Keratinocyte (primary cell): ENCODE measurements at regions not wholly inside any gene's neighbourhood (a gene's known extent, or its start where the extent isn't known, plus 50 kb on each side); places are given as distances from the start of the nearest gene placed in this dataset.

Source experiments
- CTCF ChIP-seq, 3 experiments: IDR thresholded peaks in 1 of 3; conservative IDR thresholded peaks in 1 of 3; optimal IDR thresholded peaks in 1 of 3; 2 replicates in 2 of 3; 3 replicates in 1 of 3; pipeline versions ENCODE3 to v1.5.1; 2011; ENCODE audit warnings: low read length in 3 of 3, mild to moderate bottlenecking in 3 of 3, moderate library complexity in 2 of 3, control low read depth in 1 of 3, inconsistent platforms in 1 of 3; ENCODE audit not compliant: insufficient read depth in 2 of 3; ENCODE audit errors: extremely low read depth in 1 of 3
- EZH2 ChIP-seq: IDR thresholded peaks from one replicate; pipeline ENCODE4 v1.6.1; 2012; ENCODE audit warnings: inconsistent platforms, mild to moderate bottlenecking, low read length, moderate library complexity

DNA sequence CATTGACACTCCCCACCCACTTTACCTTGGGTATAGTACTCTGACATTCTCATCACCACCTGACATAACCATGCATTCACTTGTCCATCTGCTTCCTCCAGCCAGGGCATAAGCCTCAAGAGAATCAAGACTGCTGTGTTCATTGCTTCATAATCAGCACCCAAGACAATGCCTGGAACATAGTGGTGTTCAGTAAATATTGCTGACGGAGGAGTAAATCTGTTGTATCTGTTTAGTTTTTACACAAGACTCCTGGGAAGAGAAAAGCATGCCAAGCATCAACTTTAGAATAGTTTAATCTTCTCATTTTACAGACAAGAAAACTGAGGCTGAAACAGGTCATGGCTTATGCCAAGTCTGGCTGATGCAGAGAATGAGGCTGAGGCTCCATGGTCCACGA lies 173.9 kb upstream of the DUSP10 start:
- TF ChIP-seq CTCF (optimal IDR thresholded peaks at IDR 0.05 in 1 of 3, IDR thresholded peaks at IDR 0.05 in 1 of 3, conservative IDR thresholded peaks at IDR 0.05 in 1 of 3; ENCODE audit: extremely low read depth in 1 of 3, insufficient read depth in 2 of 3, low read length in 3 of 3) = no peak
- no peak for TF ChIP-seq EZH2
